Trophoblast cell (in vitro differentiated cells and primary cell): ENCODE measurements at regions not wholly inside any gene's neighbourhood (a gene's known extent, or its start where the extent isn't known, plus 50 kb on each side); places are given as distances from the start of the nearest gene placed in this dataset.

Experiments
- DNase-seq, 2 donors: peaks; one replicate each; pipeline ENCODE4 v3.0.0-alpha.2; 2016
- H2AFZ ChIP-seq: 2 replicates; pipeline ENCODE4 v1.6.1; 2013; ENCODE audit warnings: low read length, moderate library complexity, mild to moderate bottlenecking; ENCODE audit not compliant: insufficient read depth, poor library complexity
- H2AK5ac ChIP-seq: 2 replicates; pipeline ENCODE4 v1.6.1; 2013; ENCODE audit warnings: mild to moderate bottlenecking, low read length
- H2BK120ac ChIP-seq: 2 replicates; pipeline ENCODE4 v1.6.1; 2013; ENCODE audit warnings: low read length, mild to moderate bottlenecking, moderate library complexity; ENCODE audit not compliant: insufficient read depth, poor library complexity
- H2BK12ac ChIP-seq: 2 replicates; pipeline ENCODE4 v1.6.1; 2013; ENCODE audit warnings: mild to moderate bottlenecking, low read length, moderate library complexity
- H2BK5ac ChIP-seq: 2 replicates; pipeline ENCODE4 v1.6.1; 2013; ENCODE audit warnings: low read length, low read depth, moderate library complexity, mild to moderate bottlenecking; ENCODE audit not compliant: poor library complexity
- H3K14ac ChIP-seq: 2 replicates; pipeline ENCODE4 v1.6.1; 2013; ENCODE audit warnings: mild to moderate bottlenecking, low read length
- H3K18ac ChIP-seq: 2 replicates; pipeline ENCODE4 v1.6.1; 2013; ENCODE audit warnings: mild to moderate bottlenecking, low read length
- H3K23ac ChIP-seq: 2 replicates; pipeline ENCODE4 v1.6.1; 2013; ENCODE audit warnings: low read length
- H3K27ac ChIP-seq: 2 replicates; pipeline ENCODE4 v1.5.1; 2013; ENCODE audit warnings: low read depth, mild to moderate bottlenecking, inconsistent platforms, low read length, moderate library complexity
- H3K27me3 ChIP-seq: 2 replicates; pipeline ENCODE4 v1.6.1; 2013; ENCODE audit warnings: inconsistent platforms, mild to moderate bottlenecking, low read length, moderate library complexity; ENCODE audit not compliant: insufficient read depth
- H3K36me3 ChIP-seq, 2 experiments: 1 replicate in 1 of 2; 2 replicates in 1 of 2; pipeline ENCODE4 v1.6.1; 2013; ENCODE audit warnings: low read length in 2 of 2, mild to moderate bottlenecking in 2 of 2, moderate library complexity in 1 of 2; ENCODE audit not compliant: insufficient read depth in 2 of 2, control insufficient read depth in 1 of 2
- H3K4ac ChIP-seq: 2 replicates; pipeline ENCODE4 v1.6.1; 2013; ENCODE audit warnings: low read depth, mild to moderate bottlenecking, low read length, moderate library complexity
- H3K4me1 ChIP-seq, 2 experiments: 1 replicate in 1 of 2; 2 replicates in 1 of 2; pipeline ENCODE4 v1.6.1; 2013; ENCODE audit warnings: low read length in 2 of 2, mild to moderate bottlenecking in 2 of 2, moderate library complexity in 1 of 2; ENCODE audit not compliant: insufficient read depth in 2 of 2, control insufficient read depth in 1 of 2
- H3K4me2 ChIP-seq: 2 replicates; pipeline ENCODE4 v1.6.1; 2013; ENCODE audit warnings: inconsistent platforms, mild to moderate bottlenecking, low read length, moderate library complexity
- H3K4me3 ChIP-seq: 2 replicates; pipeline ENCODE4 v1.5.1; 2013; ENCODE audit warnings: mild to moderate bottlenecking, low read depth, low read length, inconsistent platforms
- H3K79me1 ChIP-seq: one replicate; pipeline ENCODE4 v1.6.1; 2013; ENCODE audit warnings: low read length
- H3K79me2 ChIP-seq: 2 replicates; pipeline ENCODE4 v1.6.1; 2013; ENCODE audit warnings: low read length, mild to moderate bottlenecking; ENCODE audit not compliant: control insufficient read depth, insufficient read depth, poor library complexity
- H3K9ac ChIP-seq: 2 replicates; pipeline ENCODE4 v1.6.1; 2013; ENCODE audit warnings: mild to moderate bottlenecking, low read length
- H3K9me3 ChIP-seq: 2 replicates; pipeline ENCODE4 v1.6.1; 2013; ENCODE audit warnings: low read depth, mild to moderate bottlenecking, control low read depth, inconsistent platforms, low read length; ENCODE audit not compliant: insufficient read depth
- H4K12ac ChIP-seq: 2 replicates; pipeline ENCODE4 v1.6.1; 2013; ENCODE audit warnings: low read depth, mild to moderate bottlenecking, low read length, moderate library complexity
- H4K8ac ChIP-seq: 2 replicates; pipeline ENCODE4 v1.6.1; 2013; ENCODE audit warnings: low read depth, mild to moderate bottlenecking, low read length, moderate library complexity
- H4K91ac ChIP-seq: one replicate; pipeline ENCODE4 v1.6.1; 2013; ENCODE audit warnings: low read depth, mild to moderate bottlenecking, low read length, moderate library complexity
- WGBS: extraction: QIAGEN DNeasy Blood & Tissue Kit; methylation state at CpG from one replicate; pipeline ENCODE4 v1.1.7; 2013; ENCODE audit warnings: missing lambda C conversion rate; ENCODE audit not compliant: insufficient read length, insufficient coverage; ENCODE audit errors: extremely low coverage; 5-methylcytosine and 5-hydroxymethylcytosine counted together

DNA sequence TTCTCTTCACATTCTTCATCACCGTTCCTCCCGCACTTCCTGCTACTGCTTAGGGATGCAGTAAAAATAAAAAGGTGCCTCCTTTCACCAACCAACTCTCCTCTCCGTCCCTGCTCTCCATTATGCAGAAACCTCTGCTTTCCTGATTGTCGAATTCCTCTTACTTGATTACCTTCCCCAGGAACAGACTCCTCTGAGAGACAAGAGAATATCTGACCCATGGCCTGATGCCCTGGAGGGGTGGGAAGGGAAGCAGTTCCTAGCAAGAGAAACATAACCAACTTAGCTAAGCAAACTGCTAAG is 80.9 kb downstream of the TRIM29 start:
- no peak overlapping the region for H3K4ac ChIP-seq
- H2BK12ac ChIP-seq, result no peak overlapping the region
- peak overlapping the region; percentile 98 for H2BK120ac ChIP-seq
- no peak overlapping the region for H4K12ac ChIP-seq
- H3K4me3 ChIP-seq, result no peak overlapping the region
- H3K9ac ChIP-seq, result no peak overlapping the region
- H2AFZ ChIP-seq, result no peak overlapping the region
- WGBS, result no CpG with 5 or more reads among the region's 4 CpGs
- no peak overlapping the region for H3K4me2 ChIP-seq
- H3K79me2 ChIP-seq, result peaks cover 14% of the 10 kb centered on the region
- peaks cover 0 to 2% of the 10 kb centered on the region in 2 experiments for H3K36me3 ChIP-seq
- no peak for DNase-seq
- H3K18ac ChIP-seq, result no peak overlapping the region
- peak overlapping the region; percentile 95 for H2AK5ac ChIP-seq
- H3K4me1 ChIP-seq, result peaks cover 39 to 55% of the 10 kb centered on the region in 2 experiments
- H3K14ac ChIP-seq, result peak overlapping the region; percentile 94
- H4K91ac ChIP-seq, result peak overlapping the region; percentile 94
- peak overlapping the region; percentile 81 for H2BK5ac ChIP-seq
- H3K27me3 ChIP-seq, result no peaks in the 10 kb centered on the region
- no peak overlapping the region for H3K23ac ChIP-seq
- H3K9me3 ChIP-seq, result peaks cover 2% of the 10 kb centered on the region
- peaks cover 43% of the 10 kb centered on the region for H3K79me1 ChIP-seq
- no peak overlapping the region for H4K8ac ChIP-seq
- peak overlapping the region; percentile 83 for H3K27ac ChIP-seq

DNA sequence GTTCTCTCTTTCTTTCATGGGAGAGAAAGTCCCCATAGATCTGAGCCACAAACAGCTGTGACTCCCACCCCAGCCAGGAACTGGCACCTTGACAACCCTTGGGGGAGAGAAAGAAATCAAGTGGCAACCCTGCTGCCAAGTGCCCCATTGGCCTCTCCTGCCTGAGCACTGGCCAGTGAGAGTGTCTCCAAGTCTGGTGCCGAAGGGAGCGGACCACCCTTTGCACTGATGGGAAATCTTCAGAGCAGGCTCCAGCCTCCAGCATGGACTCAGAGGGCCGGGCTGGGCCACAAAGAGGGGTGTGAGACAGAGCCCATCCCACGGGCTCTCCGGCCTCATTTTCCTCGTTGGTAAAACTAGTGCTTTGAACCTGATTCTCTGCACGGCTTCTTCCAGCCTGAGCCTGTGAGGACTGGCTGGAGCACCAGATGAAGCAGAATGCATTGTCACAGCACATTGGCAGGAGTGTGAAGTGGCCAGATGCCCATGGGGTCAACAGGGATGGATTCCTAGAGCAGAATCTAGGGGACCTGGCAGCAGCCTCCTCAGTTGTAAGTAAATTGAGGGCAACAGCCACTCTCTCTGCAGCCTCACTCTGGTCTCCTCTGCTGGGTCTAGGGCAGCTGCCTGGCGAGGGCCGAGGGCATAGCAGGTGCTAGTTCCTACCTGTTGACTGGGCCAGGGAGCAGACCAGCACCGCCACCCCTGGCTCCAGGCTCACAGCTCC is 81.4 kb downstream of the TRIM29 start:
- Histone ChIP-seq H2AK5ac (peak overlapping the region; percentile 95), H2AFZ (peak overlapping the region; percentile 43), H3K79me2 (peaks cover 11% of the 10 kb centered on the region), H3K14ac (peak overlapping the region; percentile 94), H3K27ac (peak overlapping the region; percentile 83), H3K4ac (peak overlapping the region; percentile 43), H3K4me3 (no peak overlapping the region), H3K18ac (peak overlapping the region; percentile 92), H4K8ac (peak overlapping the region; percentile 73), H4K12ac (peak overlapping the region; percentile 47), H3K4me1 (peaks cover 34 to 50% of the 10 kb centered on the region in 2 experiments), H3K4me2 (no peak overlapping the region), H3K79me1 (peaks cover 38% of the 10 kb centered on the region), H2BK12ac (peak overlapping the region; percentile 96), H3K9me3 (peaks cover 2% of the 10 kb centered on the region), H3K9ac (no peak overlapping the region), H4K91ac (peak overlapping the region; percentile 94), H2BK5ac (peak overlapping the region; percentile 81), H3K27me3 (no peaks in the 10 kb centered on the region), H3K23ac (no peak overlapping the region), H3K36me3 (peaks cover 0 to 2% of the 10 kb centered on the region in 2 experiments), H2BK120ac (peak overlapping the region; percentile 98)
- no CpG with 5 or more reads among the region's 10 CpGs for WGBS
- no peak for DNase-seq

DNA sequence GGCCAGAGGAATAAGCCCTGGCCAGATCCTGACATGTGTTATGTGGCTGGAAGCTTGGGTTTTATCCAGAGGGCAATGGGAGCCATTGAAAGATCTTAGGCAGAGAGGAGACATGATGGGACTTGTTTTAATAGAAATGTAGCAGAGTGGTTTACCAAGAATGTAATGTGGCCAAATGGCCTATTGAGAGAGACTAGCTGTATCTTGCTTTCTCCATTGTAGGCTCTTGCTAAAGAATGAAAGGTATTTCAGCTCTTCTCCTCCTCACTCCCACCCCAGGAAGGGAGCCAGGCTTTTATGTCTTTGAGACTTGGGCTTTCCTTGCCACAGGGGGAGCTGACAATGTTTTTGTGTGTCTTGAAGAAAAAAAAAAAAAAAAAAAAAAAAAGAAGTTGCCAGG is 82.3 kb downstream of the TRIM29 start:
- peak overlapping the region; percentile 87 for H2BK5ac ChIP-seq
- peak in 1 of 2 donors; percentile 6 for DNase-seq
- H3K27ac ChIP-seq, result peak overlapping the region; percentile 83
- H3K23ac ChIP-seq, result peak overlapping the region; percentile 23
- no peaks in the 10 kb centered on the region for H3K27me3 ChIP-seq
- H3K14ac ChIP-seq, result peak overlapping the region; percentile 91
- peak overlapping the region; percentile 98 for H2BK120ac ChIP-seq
- peaks cover 33% of the 10 kb centered on the region for H3K79me1 ChIP-seq
- H2AK5ac ChIP-seq, result no peak overlapping the region
- H3K36me3 ChIP-seq, result peaks cover 0 to 2% of the 10 kb centered on the region in 2 experiments
- H3K4ac ChIP-seq, result no peak overlapping the region
- H3K79me2 ChIP-seq, result peaks cover 11% of the 10 kb centered on the region
- peak overlapping the region; percentile 85 for H4K91ac ChIP-seq
- no peak overlapping the region for H3K4me3 ChIP-seq
- peak overlapping the region; percentile 59 for H4K8ac ChIP-seq
- no peak overlapping the region for H4K12ac ChIP-seq
- no peak overlapping the region for H3K4me2 ChIP-seq
- peaks cover 31 to 43% of the 10 kb centered on the region in 2 experiments for H3K4me1 ChIP-seq
- no peak overlapping the region for H3K9ac ChIP-seq
- H3K18ac ChIP-seq, result peak overlapping the region; percentile 56
- peaks cover 2% of the 10 kb centered on the region for H3K9me3 ChIP-seq
- peak overlapping the region; percentile 94 for H2BK12ac ChIP-seq
- no peak overlapping the region for H2AFZ ChIP-seq

DNA sequence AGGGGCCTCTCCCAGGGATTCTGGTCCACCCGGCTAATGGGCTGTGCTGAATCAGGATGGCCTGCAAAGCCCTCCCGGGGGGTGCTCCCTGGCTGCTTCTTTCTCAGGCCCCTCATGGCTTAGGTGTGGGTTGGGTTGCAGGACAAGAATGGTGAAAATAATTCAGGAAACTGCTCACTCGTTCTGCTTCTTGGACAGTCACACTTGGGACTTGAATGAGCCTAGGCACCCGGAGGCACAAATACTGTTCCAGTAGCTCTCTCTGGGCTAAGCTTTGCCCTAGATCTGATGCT is 83.2 kb downstream of the TRIM29 start:
- H3K23ac ChIP-seq, result no peak overlapping the region
- DNase-seq, result no peak
- no peak overlapping the region for H3K27ac ChIP-seq
- H3K79me2 ChIP-seq, result peaks cover 11% of the 10 kb centered on the region
- H3K27me3 ChIP-seq, result no peaks in the 10 kb centered on the region
- peak overlapping the region; percentile 41 for H4K91ac ChIP-seq
- H3K36me3 ChIP-seq, result peaks cover 0 to 2% of the 10 kb centered on the region in 2 experiments
- H3K9ac ChIP-seq, result no peak overlapping the region
- H4K8ac ChIP-seq, result no peak overlapping the region
- peak overlapping the region; percentile 88 for H2BK120ac ChIP-seq
- H2AK5ac ChIP-seq, result peak overlapping the region; percentile 34
- H3K4me1 ChIP-seq, result peaks cover 31 to 40% of the 10 kb centered on the region in 2 experiments
- H3K18ac ChIP-seq, result no peak overlapping the region
- WGBS, result no CpG with 5 or more reads among the region's 4 CpGs
- no peak overlapping the region for H4K12ac ChIP-seq
- peaks cover 2% of the 10 kb centered on the region for H3K9me3 ChIP-seq
- H3K4me2 ChIP-seq, result no peak overlapping the region
- H2BK5ac ChIP-seq, result no peak overlapping the region
- H2AFZ ChIP-seq, result no peak overlapping the region
- peaks cover 33% of the 10 kb centered on the region for H3K79me1 ChIP-seq
- H3K4ac ChIP-seq, result peak overlapping the region; percentile 6
- no peak overlapping the region for H3K4me3 ChIP-seq
- H3K14ac ChIP-seq, result no peak overlapping the region
- H2BK12ac ChIP-seq, result peak overlapping the region; percentile 59
